ENCODE measurements at regions not wholly inside any gene's neighbourhood (a gene's known extent, or its start where the extent isn't known, plus 50 kb on each side); places are given as distances from the start of the nearest gene placed in this dataset.
"Not testable (repeated sequence)": the region's sequence is repeated elsewhere in the genome, so short reads cannot be mapped to it uniquely, and the experiment has no call there.

GRCh38 chr7:65809259-65809981 is 63.5 kb upstream of the VKORC1L1 start:
- DNase-seq, result no peak

GRCh38 chr7:65809982-65810288 is 62.9 kb upstream of the VKORC1L1 start:
- no peak for DNase-seq

GRCh38 chr7:65812281-65812680 is 60.6 kb upstream of the VKORC1L1 start:
- DNase-seq, result no peak

GRCh38 chr7:65814556-65815167 is 58.2 kb upstream of the VKORC1L1 start:
- not testable (repeated sequence) for DNase-seq

- DNase-seq, result no peak
Measured at GRCh38 chr7:65820287-65820950, 52.5 kb upstream of the VKORC1L1 start.

Data from NCI-H1436 treated with DMSO at 0.1 percent for 48 hours (cell line).